ENCODE measurements at regions not wholly inside any gene's neighbourhood (a gene's known extent, or its start where the extent isn't known, plus 50 kb on each side); places are given as distances from the start of the nearest gene placed in this dataset.

GRCh38 chr7:8975681-8976080 is 542.3 kb downstream of the NXPH1 start:
- H3K36me3 ChIP-seq (ENCODE audit: control insufficient read depth in 2 of 2, extremely low read depth in 1 of 2, insufficient read depth in 2 of 2, low read length in 2 of 2), result no peaks in the 10 kb centered on the region
- no peaks in the 10 kb centered on the region for H3K79me2 ChIP-seq (ENCODE audit: control insufficient read depth, insufficient read depth, low read length)
- H3K4me2 ChIP-seq (ENCODE audit: control insufficient read depth, extremely low read depth, insufficient read depth, low read depth, low read length), result no peak overlapping the region
- DNase-seq (ENCODE audit: low read depth, low spot score), result no peak
- no peaks in the 10 kb centered on the region for H4K20me1 ChIP-seq (ENCODE audit: control insufficient read depth, extremely low read depth, insufficient read depth, low read length)
- H3K9me3 ChIP-seq (ENCODE audit: control insufficient read depth, low read depth, low read length), result no peaks in the 10 kb centered on the region
- no peak for FAIRE-seq
- no peak overlapping the region for H3K9ac ChIP-seq (ENCODE audit: control insufficient read depth, extremely low read depth, insufficient read depth, low read length)
- dilution Hi-C loops (cut with MboI; ENCODE audit: extremely low pct_ligation_motif_present, low sequenced_read_pairs), result no loop called here
- H3K4me1 ChIP-seq (ENCODE audit: control insufficient read depth, extremely low read depth, insufficient read depth, low read length), result no peaks in the 10 kb centered on the region
- H3K27me3 ChIP-seq (ENCODE audit: control insufficient read depth, extremely low read depth, insufficient read depth, low read length), result no peaks in the 10 kb centered on the region
- no peak overlapping the region for H3K27ac ChIP-seq (ENCODE audit: control insufficient read depth, insufficient read depth, low read length)
- H3K9me1 ChIP-seq (ENCODE audit: control insufficient read depth, extremely low read depth, insufficient read depth, low read length), result no peaks in the 10 kb centered on the region
- no peak overlapping the region for H2AFZ ChIP-seq (ENCODE audit: control insufficient read depth, low read length)
- no peak for TF ChIP-seq CTCF (optimal IDR thresholded peaks at IDR 0.05 in 1 of 3, IDR thresholded peaks at IDR 0.05 in 1 of 3, conservative IDR thresholded peaks at IDR 0.05 in 1 of 3; ENCODE audit: extremely low read depth in 1 of 3, insufficient read depth in 2 of 3, low read length in 3 of 3)
- no peak for TF ChIP-seq EZH2 (IDR thresholded peaks at IDR 0.05; ENCODE audit: low read length)
- H3K4me3 ChIP-seq (ENCODE audit: control insufficient read depth in 2 of 3, extremely low read depth in 1 of 3, insufficient read depth in 2 of 3, low read depth in 1 of 3, low read length in 3 of 3), result no peak overlapping the region

- Histone ChIP-seq H3K4me3 (ENCODE audit: control insufficient read depth in 2 of 3, extremely low read depth in 1 of 3, insufficient read depth in 2 of 3, low read depth in 1 of 3, low read length in 3 of 3) (no peak overlapping the region), H3K9ac (ENCODE audit: control insufficient read depth, extremely low read depth, insufficient read depth, low read length) (no peak overlapping the region), H2AFZ (ENCODE audit: control insufficient read depth, low read length) (no peak overlapping the region), H3K4me1 (ENCODE audit: control insufficient read depth, extremely low read depth, insufficient read depth, low read length) (no peaks in the 10 kb centered on the region), H3K4me2 (ENCODE audit: control insufficient read depth, extremely low read depth, insufficient read depth, low read depth, low read length) (no peak overlapping the region), H3K36me3 (ENCODE audit: control insufficient read depth in 2 of 2, extremely low read depth in 1 of 2, insufficient read depth in 2 of 2, low read length in 2 of 2) (no peaks in the 10 kb centered on the region), H4K20me1 (ENCODE audit: control insufficient read depth, extremely low read depth, insufficient read depth, low read length) (no peaks in the 10 kb centered on the region), H3K9me3 (ENCODE audit: control insufficient read depth, low read depth, low read length) (no peaks in the 10 kb centered on the region), H3K27me3 (ENCODE audit: control insufficient read depth, extremely low read depth, insufficient read depth, low read length) (no peaks in the 10 kb centered on the region), H3K27ac (ENCODE audit: control insufficient read depth, insufficient read depth, low read length) (no peak overlapping the region), H3K9me1 (ENCODE audit: control insufficient read depth, extremely low read depth, insufficient read depth, low read length) (no peaks in the 10 kb centered on the region), H3K79me2 (ENCODE audit: control insufficient read depth, insufficient read depth, low read length) (no peaks in the 10 kb centered on the region)
- FAIRE-seq (no peak), DNase-seq (ENCODE audit: low read depth, low spot score) (no peak)
- dilution Hi-C loops (cut with MboI; ENCODE audit: extremely low pct_ligation_motif_present, low sequenced_read_pairs), result no loop called here
- TF ChIP-seq EZH2 (IDR thresholded peaks at IDR 0.05; ENCODE audit: low read length) (no peak), CTCF (optimal IDR thresholded peaks at IDR 0.05 in 1 of 3, IDR thresholded peaks at IDR 0.05 in 1 of 3, conservative IDR thresholded peaks at IDR 0.05 in 1 of 3; ENCODE audit: extremely low read depth in 1 of 3, insufficient read depth in 2 of 3, low read length in 3 of 3) (no peak)
Observed at GRCh38 chr7:8982338-8982992, 549.1 kb downstream of the NXPH1 start.

All from keratinocyte (primary cell).